ENCODE measurements at regions not wholly inside any gene's neighbourhood (a gene's known extent, or its start where the extent isn't known, plus 50 kb on each side); places are given as distances from the start of the nearest gene placed in this dataset.

GRCh38 chr6:8642854-8643253, 207.5 kb upstream of the SLC35B3 start:
- TF ChIP-seq CTCF (CRISPR knock-in tag; IDR thresholded peaks at IDR 0.05): no peak
- no peak for TF ChIP-seq REST (IDR thresholded peaks at IDR 0.05; ENCODE audit: borderline replicate concordance in 1 of 2, low read depth in 1 of 2, low read length in 2 of 2)
- no peak for TF ChIP-seq ZZZ3 (CRISPR knock-in tag; IDR thresholded peaks at IDR 0.05; ENCODE audit: borderline replicate concordance)
- TF ChIP-seq HOXA7 (CRISPR knock-in tag; IDR thresholded peaks at IDR 0.05): no peak
- TF ChIP-seq ZNF841 (CRISPR knock-in tag; IDR thresholded peaks at IDR 0.05; ENCODE audit: borderline replicate concordance): no peak
- no peak for TF ChIP-seq BRD4 (CRISPR knock-in tag; IDR thresholded peaks at IDR 0.05)
- no peak for TF ChIP-seq NFIB (CRISPR knock-in tag; IDR thresholded peaks at IDR 0.05; ENCODE audit: borderline replicate concordance)
- TF ChIP-seq PLRG1 (conservative IDR thresholded peaks at IDR 0.05): no peak
- no peak for TF ChIP-seq ZNF577 (CRISPR knock-in tag; IDR thresholded peaks at IDR 0.05; ENCODE audit: borderline replicate concordance, low read depth)
- TF ChIP-seq POLR2A (IDR thresholded peaks at IDR 0.05; ENCODE audit: insufficient read depth in 1 of 2, low read depth in 2 of 2, low read length in 2 of 2): no peak
- TF ChIP-seq JUN (CRISPR knock-in tag; IDR thresholded peaks at IDR 0.05): no peak
- TF ChIP-seq TFAP4 (IDR thresholded peaks at IDR 0.05; ENCODE audit: borderline replicate concordance, low read depth): no peak

Measured in HepG2 (cell line).